ENCODE measurements at regions not wholly inside any gene's neighbourhood (a gene's known extent, or its start where the extent isn't known, plus 50 kb on each side); places are given as distances from the start of the nearest gene placed in this dataset.

GRCh38 chr3:194233150-194233549 is 97.2 kb downstream of the HES1 start:
- no peaks in the 10 kb centered on the region for H4K20me1 ChIP-seq (ENCODE audit: control insufficient read depth, insufficient read depth, insufficient read length)
- no peak overlapping the region for H3K27ac ChIP-seq (ENCODE audit: insufficient read length, low read depth, low read length)
- H3K9ac ChIP-seq (ENCODE audit: extremely low read depth, insufficient read length, low read length): no peak overlapping the region
- no peak overlapping the region for H2AFZ ChIP-seq (ENCODE audit: low read length)
- H4K91ac ChIP-seq (ENCODE audit: insufficient read length, low read depth, low read length): no peak overlapping the region
- peaks cover 3% of the 10 kb centered on the region; the same call in 1 of the 2 replicates for H3K4me1 ChIP-seq (ENCODE audit: insufficient read depth, low read length)
- peak overlapping the region in 1 of 3 experiments; percentile 28; a peak in 2 of 7 replicates for H3K27ac Mint-ChIP-seq
- no peak overlapping the region for H3T11ph ChIP-seq (ENCODE audit: low read length)
- H2BK120ac ChIP-seq (ENCODE audit: low read depth, low read length, poor library complexity, severe bottlenecking): no peak overlapping the region
- no peaks in the 10 kb centered on the region; a peak in 2 of 7 replicates for H3K36me3 Mint-ChIP-seq (ENCODE audit: insufficient read depth in 1 of 3, low read depth in 3 of 3)
- no peak for DNase-seq
- no peaks in the 10 kb centered on the region for H3K79me2 ChIP-seq (ENCODE audit: insufficient read depth, low read length)
- no peaks in the 10 kb centered on the region for H3K79me1 ChIP-seq (ENCODE audit: insufficient read depth, low read depth, low read length, poor library complexity, severe bottlenecking)
- H3K27me3 Mint-ChIP-seq (ENCODE audit: low read depth): no peaks in the 10 kb centered on the region; the same call in 1 of the 2 replicates
- no peak overlapping the region for H2BK5ac ChIP-seq (ENCODE audit: insufficient read length, low read length)
- H3K18ac ChIP-seq (ENCODE audit: insufficient read length, low read depth, low read length): no peak overlapping the region
- H2BK20ac ChIP-seq (ENCODE audit: low read depth, low read length, poor library complexity, severe bottlenecking): no peak overlapping the region
- no peak overlapping the region for H4K8ac ChIP-seq (replicated peaks; ENCODE audit: insufficient read length, low read depth, low read length)
- H3K27me3 ChIP-seq (ENCODE audit: insufficient read depth, low read length): no peaks in the 10 kb centered on the region
- H3K4me2 ChIP-seq (ENCODE audit: insufficient read depth, insufficient read length, low read length): no peak overlapping the region
- no peaks in the 10 kb centered on the region for H3K23me2 ChIP-seq (ENCODE audit: insufficient read length, low read depth, low read length, poor library complexity, severe bottlenecking)
- no peak overlapping the region for H4K5ac ChIP-seq (ENCODE audit: insufficient read length, low read depth, low read length)
- H2BK12ac ChIP-seq (ENCODE audit: insufficient read length, low read depth, low read length): no peak overlapping the region
- H3K9me3 ChIP-seq (ENCODE audit: control insufficient read depth, low read depth, low read length): no peaks in the 10 kb centered on the region
- H3K14ac ChIP-seq (ENCODE audit: insufficient read depth, low read length): no peak overlapping the region
- H2AK5ac ChIP-seq (ENCODE audit: insufficient read length, low read length): no peak overlapping the region
- no peaks in the 10 kb centered on the region; a peak in 1 of 5 replicates for H3K9me3 Mint-ChIP-seq
- H3K4ac ChIP-seq (ENCODE audit: low read depth, low read length): no peak overlapping the region
- peaks cover 10 to 11% of the 10 kb centered on the region in 2 experiments for H3K4me1 Mint-ChIP-seq
- H2BK15ac ChIP-seq (ENCODE audit: low read depth, low read length): no peak overlapping the region
- no CpG with 5 or more reads among the region's 1 CpG for WGBS (ENCODE audit: extremely low coverage, insufficient read length, low lambda C conversion rate)
- no peak overlapping the region for H3K23ac ChIP-seq (ENCODE audit: insufficient read length, low read depth, low read length)
- H3K4me3 Mint-ChIP-seq: no peak overlapping the region
- H3K56ac ChIP-seq (ENCODE audit: insufficient read length, low read depth, low read length): no peak overlapping the region
- no peak for TF ChIP-seq CTCF (conservative IDR thresholded peaks at IDR 0.05)

All from H9 (cell line).